H1 (cell line): ENCODE measurements at regions not wholly inside any gene's neighbourhood (a gene's known extent, or its start where the extent isn't known, plus 50 kb on each side); places are given as distances from the start of the nearest gene placed in this dataset.

ENCODE experiments used
- CTCF ChIA-PET: fragments of 300-600 bp; sonication (Branson Sonifier 250); formaldehyde crosslinking; loops from one replicate; lab custom pipeline; 2021; ENCODE audit not compliant: partially characterized antibody; lab: Charles Lee
- POLR2A ChIA-PET: fragments of 300-600 bp; sonication (Branson Sonifier 250); formaldehyde crosslinking; loops from one replicate; lab custom pipeline; 2021; ENCODE audit warnings: inconsistent platforms; ENCODE audit not compliant: partially characterized antibody; lab: Charles Lee
- DNase-seq, 2 experiments: peaks; one replicate each; pipeline versions ENCODE4 v3.0.0 to v3.0.0-alpha.2; 2010 to 2022; ENCODE audit warnings: low spot score in 2 of 2, low read depth in 1 of 2, mixed read lengths in 1 of 2
- FAIRE-seq: peaks from 2 replicates; lab custom pipeline; 2011; peaks lifted over from hg19 to GRCh38; lab: Jason Lieb, UNC
- H2AFZ ChIP-seq: 2 replicates; pipeline ENCODE4 v1.8.1; 2012; ENCODE audit warnings: low read length, inconsistent platforms
- H2AK5ac ChIP-seq: 2 replicates; pipeline ENCODE4 v1.6.1; 2013; ENCODE audit warnings: low read depth, low read length
- H2BK120ac ChIP-seq: replicated peaks from 2 replicates; pipeline ENCODE3; 2013; ENCODE audit warnings: low read depth, low read length, inconsistent platforms
- H2BK12ac ChIP-seq: 2 replicates; pipeline ENCODE4 v1.6.1; 2013; ENCODE audit warnings: low read depth, low read length
- H2BK15ac ChIP-seq: 2 replicates; pipeline ENCODE4 v1.6.1; 2013; ENCODE audit warnings: low read length
- H2BK20ac ChIP-seq: 2 replicates; pipeline ENCODE4 v1.6.1; 2013; ENCODE audit warnings: low read length
- H2BK5ac ChIP-seq: 2 replicates; pipeline ENCODE4 v1.6.1; 2013; ENCODE audit warnings: low read depth, low read length
- H3K14ac ChIP-seq: 2 replicates; pipeline ENCODE4 v1.6.1; 2013; ENCODE audit warnings: inconsistent platforms; ENCODE audit not compliant: insufficient read length
- H3K18ac ChIP-seq: 2 replicates; pipeline ENCODE4 v1.6.1; 2013; ENCODE audit warnings: low read length; ENCODE audit errors: extremely low read depth
- H3K23ac ChIP-seq: 2 replicates; pipeline ENCODE4 v1.6.1; 2013; ENCODE audit warnings: inconsistent platforms; ENCODE audit not compliant: insufficient read length
- H3K23me2 ChIP-seq: 2 replicates; pipeline ENCODE4 v1.6.1; 2013; ENCODE audit warnings: low read depth, low read length
- H3K27ac ChIP-seq: 2 replicates; pipeline ENCODE4 v1.6.1; 2011; ENCODE audit warnings: low read depth, low read length, inconsistent platforms
- H3K27me3 ChIP-seq, 4 experiments: replicated peaks in 1 of 4; 1 replicate in 1 of 4; 2 replicates in 3 of 4; pipeline versions ENCODE4 v1.6.1 to v1.8.1; 2011 to 2013; ENCODE audit warnings: low read length in 3 of 4, mild to moderate bottlenecking in 3 of 4, inconsistent platforms in 2 of 4, mixed read lengths in 2 of 4, moderate library complexity in 1 of 4; ENCODE audit not compliant: control insufficient read depth in 3 of 4, insufficient read depth in 3 of 4; ENCODE audit errors: extremely low read depth in 1 of 4
- H3K36me3 ChIP-seq, 4 experiments: 2 replicates each; pipeline versions ENCODE4 v1.6.1 to v1.8.1; 2011 to 2013; ENCODE audit warnings: mild to moderate bottlenecking in 4 of 4, low read length in 3 of 4, moderate library complexity in 2 of 4, control low read depth in 1 of 4, inconsistent platforms in 1 of 4; ENCODE audit not compliant: insufficient read depth in 4 of 4, control insufficient read depth in 2 of 4
- H3K4ac ChIP-seq: replicated peaks from 2 replicates; pipeline ENCODE3; 2013; ENCODE audit warnings: low read length, low read depth, mixed read lengths, inconsistent platforms; ENCODE audit not compliant: insufficient read length
- H3K4me1 ChIP-seq, 4 experiments: replicated peaks in 1 of 4; 1 replicate in 1 of 4; 2 replicates in 3 of 4; pipeline versions ENCODE4 v1.6.1 to v1.8.1; 2011 to 2013; ENCODE audit warnings: low read length in 3 of 4, inconsistent platforms in 2 of 4, mixed read lengths in 1 of 4; ENCODE audit not compliant: insufficient read depth in 4 of 4, control insufficient read depth in 3 of 4
- H3K4me2 ChIP-seq, 2 experiments: 2 replicates each; pipeline versions ENCODE4 v1.6.1 to v1.8.1; 2011 to 2013; ENCODE audit warnings: low read depth in 2 of 2, low read length in 2 of 2, control low read depth in 1 of 2, inconsistent platforms in 1 of 2, mild to moderate bottlenecking in 1 of 2; ENCODE audit not compliant: insufficient read depth in 1 of 2
- H3K4me3 ChIP-seq, 4 experiments: fragments of 200-600, 300-600 bp in 1 of 4; sonication (generic), shearing (Covaris generic), sonication (Bioruptor Twin) in 1 of 4; 2 replicates each; pipeline versions ENCODE4 v1.5.1 to v1.8.1; 2011 to 2016; ENCODE audit warnings: low read length in 4 of 4, low read depth in 3 of 4, control low read depth in 2 of 4, inconsistent platforms in 2 of 4, mild to moderate bottlenecking in 2 of 4, mixed read lengths in 1 of 4, moderate library complexity in 1 of 4; ENCODE audit not compliant: insufficient read depth in 2 of 4; ENCODE audit errors: extremely low read depth in 1 of 4
- H3K56ac ChIP-seq: replicated peaks from 2 replicates; pipeline ENCODE3; 2013; ENCODE audit warnings: low read depth, mild to moderate bottlenecking, mixed read lengths, low read length, inconsistent platforms; ENCODE audit not compliant: insufficient read length
- H3K79me1 ChIP-seq: 2 replicates; pipeline ENCODE4 v1.6.1; 2013; ENCODE audit warnings: low read depth, low read length, control low read depth
- H3K79me2 ChIP-seq, 2 experiments: 2 replicates each; pipeline versions ENCODE4 v1.6.1 to v1.8.1; 2012 to 2013; ENCODE audit warnings: low read length in 2 of 2, mild to moderate bottlenecking in 2 of 2, inconsistent platforms in 1 of 2; ENCODE audit not compliant: insufficient read depth in 2 of 2, control insufficient read depth in 1 of 2
- H3K9ac ChIP-seq, 4 experiments: replicated peaks in 1 of 4; 1 replicate in 1 of 4; 2 replicates in 3 of 4; pipeline versions ENCODE4 v1.6.1 to v1.8.1; 2011 to 2013; ENCODE audit warnings: low read depth in 3 of 4, low read length in 3 of 4, control low read depth in 2 of 4, mild to moderate bottlenecking in 2 of 4, moderate library complexity in 2 of 4, inconsistent platforms in 1 of 4; ENCODE audit errors: extremely low read depth in 1 of 4
- H3K9me3 ChIP-seq, 2 experiments: 2 replicates each; pipeline versions ENCODE4 v1.6.1 to v1.8.1; 2012 to 2013; ENCODE audit warnings: mild to moderate bottlenecking in 2 of 2, moderate library complexity in 2 of 2, control low read depth in 1 of 2, inconsistent platforms in 1 of 2, low read depth in 1 of 2, low read length in 1 of 2, mixed read lengths in 1 of 2; ENCODE audit not compliant: insufficient read depth in 2 of 2
- H4K20me1 ChIP-seq, 2 experiments: replicated peaks in 1 of 2; 2 replicates each; pipeline versions ENCODE3 to v1.8.1; 2011 to 2013; ENCODE audit warnings: inconsistent platforms in 2 of 2, low read length in 2 of 2, mild to moderate bottlenecking in 1 of 2; ENCODE audit not compliant: insufficient read depth in 2 of 2, control insufficient read depth in 1 of 2
- H4K5ac ChIP-seq: 2 replicates; pipeline ENCODE4 v1.6.1; 2013; ENCODE audit warnings: low read length, low read depth, mixed read lengths, inconsistent platforms; ENCODE audit not compliant: insufficient read length
- H4K8ac ChIP-seq: 2 replicates; pipeline ENCODE4 v1.8.0; 2013; ENCODE audit warnings: mild to moderate bottlenecking, moderate library complexity, low read length, inconsistent platforms; ENCODE audit not compliant: insufficient read depth; ENCODE audit errors: extremely low read depth
- H4K91ac ChIP-seq: replicated peaks from 2 replicates; pipeline ENCODE3; 2013; ENCODE audit warnings: low read length, mixed read lengths, inconsistent platforms; ENCODE audit not compliant: insufficient read length
- BRCA1 ChIP-seq: IDR thresholded peaks from 2 replicates; pipeline ENCODE4 v1.6.1; 2012; ENCODE audit warnings: low read depth, low read length, improper control_type of control experiment
- FOSL1 ChIP-seq: IDR thresholded peaks from 2 replicates; pipeline ENCODE4 v1.6.1; 2011; ENCODE audit warnings: mild to moderate bottlenecking, low read depth, low read length, moderate library complexity; ENCODE audit not compliant: insufficient read depth
- HDAC6 ChIP-seq: IDR thresholded peaks from one replicate; pipeline ENCODE4 v1.7.1; 2012; ENCODE audit warnings: low read depth, mild to moderate bottlenecking, inconsistent platforms, low read length, moderate library complexity
- JUND ChIP-seq: IDR thresholded peaks from 2 replicates; pipeline ENCODE4 v1.6.1; 2011; ENCODE audit warnings: mild to moderate bottlenecking, improper control_type of control experiment, low read length
- POLR2A ChIP-seq, 2 experiments: IDR thresholded peaks; 1 replicate in 1 of 2; 2 replicates in 1 of 2; pipeline ENCODE4 v1.6.1; 2011; ENCODE audit warnings: low read depth in 2 of 2, low read length in 2 of 2, mild to moderate bottlenecking in 2 of 2; ENCODE audit errors: control extremely low read depth in 1 of 2
- POU5F1 ChIP-seq: IDR thresholded peaks from 2 replicates; pipeline ENCODE4 v1.6.1; 2011; ENCODE audit warnings: low read depth, mild to moderate bottlenecking, low read length, moderate library complexity
- RAD21 ChIP-seq, 2 experiments: IDR thresholded peaks in 1 of 2; conservative IDR thresholded peaks in 1 of 2; 2 replicates each; pipeline ENCODE4 v1.6.1; 2011; ENCODE audit warnings: low read depth in 2 of 2, low read length in 2 of 2, improper control_type of control experiment in 1 of 2, inconsistent platforms in 1 of 2, mild to moderate bottlenecking in 1 of 2, moderate library complexity in 1 of 2
- SAP30 ChIP-seq: fragments of 300-600 bp; sonication (generic); IDR thresholded peaks from 2 replicates; pipeline ENCODE4 v1.7.1; 2012; ENCODE audit warnings: low read length, moderate library complexity, mild to moderate bottlenecking, inconsistent platforms; ENCODE audit not compliant: insufficient read depth, insufficient replicate concordance
- SIRT6 ChIP-seq: IDR thresholded peaks from one replicate; pipeline ENCODE4 v1.7.1; 2012; ENCODE audit warnings: low read length, inconsistent platforms
- SIX5 ChIP-seq: IDR thresholded peaks from 2 replicates; pipeline ENCODE4 v1.6.1; 2011; ENCODE audit warnings: mild to moderate bottlenecking, low read depth, low read length
- SP4 ChIP-seq: IDR thresholded peaks from 2 replicates; pipeline ENCODE4 v1.6.1; 2012; ENCODE audit warnings: low read length, inconsistent platforms
- TCF12 ChIP-seq: IDR thresholded peaks from 2 replicates; pipeline ENCODE4 v1.6.1; 2011; ENCODE audit warnings: low read depth, mild to moderate bottlenecking, low read length
- YY1 ChIP-seq: IDR thresholded peaks from 2 replicates; pipeline ENCODE4 v1.6.1; 2011; ENCODE audit warnings: low read depth, mild to moderate bottlenecking, low read length
- WGBS, 2 experiments: shearing (Covaris generic) in 1 of 2; methylation state at CpG; one replicate each; pipeline versions ENCODE4 v1.1.6 to v1.1.7; 2013 to 2015; ENCODE audit warnings: low lambda C conversion rate in 2 of 2, mixed read lengths in 2 of 2, inconsistent platforms in 1 of 2, low coverage in 1 of 2, missing lambda C conversion rate in 1 of 2; ENCODE audit not compliant: insufficient replicate concordance in 2 of 2, insufficient coverage in 1 of 2, insufficient read length in 1 of 2; ENCODE audit errors: extremely low coverage in 1 of 2, missing lambda C conversion rate in 1 of 2; 5-methylcytosine and 5-hydroxymethylcytosine counted together

DNA sequence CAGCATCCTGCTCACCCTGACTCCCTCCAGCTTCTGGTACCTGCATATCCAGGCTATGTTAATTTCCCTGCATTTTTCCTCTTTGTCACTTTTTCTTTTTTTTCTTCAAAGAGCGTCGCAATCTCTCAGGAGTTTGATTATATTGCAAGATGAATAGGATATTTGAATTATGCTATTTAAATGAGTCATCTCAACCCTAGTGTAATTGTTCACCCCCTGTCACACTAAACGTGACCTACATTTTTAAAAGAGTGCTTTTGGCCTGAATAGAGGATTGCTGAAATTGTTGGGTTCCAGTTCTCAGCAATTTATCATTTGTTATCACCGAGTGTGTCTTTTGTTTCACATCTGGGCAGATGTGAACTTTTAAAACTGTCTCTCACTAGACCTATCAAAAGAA is 294.7 kb downstream of the SOX2 start:
- Histone ChIP-seq H3K79me1 (no peaks in the 10 kb centered on the region), H2BK12ac (no peak overlapping the region), H3K27me3 (no peaks in the 10 kb centered on the region), H3K27ac (no peak overlapping the region), H3K4ac (no peak overlapping the region), H3K23me2 (no peaks in the 10 kb centered on the region), H2BK120ac (no peak overlapping the region), H2BK20ac (no peak overlapping the region), H3K36me3 (no peaks in the 10 kb centered on the region), H3K14ac (no peak overlapping the region), H2BK15ac (no peak overlapping the region), H4K8ac (no peak overlapping the region), H3K56ac (no peak overlapping the region), H4K91ac (no peak overlapping the region), H4K20me1 (no peaks in the 10 kb centered on the region), H4K5ac (no peak overlapping the region), H3K9me3 (no peaks in the 10 kb centered on the region), H2AK5ac (no peak overlapping the region), H3K23ac (no peak overlapping the region), H3K4me1 (no peaks in the 10 kb centered on the region), H3K79me2 (no peaks in the 10 kb centered on the region), H2BK5ac (no peak overlapping the region), H2AFZ (no peak overlapping the region; the same call in 1 of the 2 replicates), H3K4me2 (no peak overlapping the region), H3K9ac (no peak overlapping the region; a peak in 2 of 7 replicates), H3K4me3 (no peak overlapping the region), H3K18ac (no peak overlapping the region)
- WGBS, 2 experiments, result 75% methylated on average over 4 of the region's 4 CpGs; no CpG with 5 or more reads in 1 of the 2 experiments
- DNase-seq, result no peak
- no peak for TF ChIP-seq BRCA1
- TF ChIP-seq SIRT6, result no peak
- TF ChIP-seq HDAC6, result no peak
- TF ChIP-seq JUND, result no peak
- TF ChIP-seq FOSL1, result no peak
- TF ChIP-seq SAP30, result no peak
- no peak for TF ChIP-seq POU5F1
- TF ChIP-seq SP4, result no peak
- TF ChIP-seq POLR2A (IDR thresholded peaks at IDR 0.05; ENCODE audit: control extremely low read depth in 1 of 2, low read depth in 2 of 2, low read length in 2 of 2), result no peak
- TF ChIP-seq TCF12, result no peak
- TF ChIP-seq SIX5, result no peak
- no peak for TF ChIP-seq YY1
- TF ChIP-seq RAD21 (IDR thresholded peaks at IDR 0.05 in 1 of 2, conservative IDR thresholded peaks at IDR 0.05 in 1 of 2; ENCODE audit: low read depth in 2 of 2, low read length in 2 of 2), result no peak
- ChIA-PET POLR2A (no interaction called here), CTCF (interaction anchor here (0.5 kb wide), 1 partner anchor 437 kb away, joined by 3 read pairs; no protein-coding TSS in a partner anchor)
- no peak for FAIRE-seq
